Stimulated activated naive CD8-positive, alpha-beta T cell treated with anti-CD3 and anti-CD28 coated beads, Interleukin-15, Interleukin-2, amounts not matched to agents 100 U/mL and 50 U/mL, for 24 hours (primary cell): ENCODE measurements at regions not wholly inside any gene's neighbourhood (a gene's known extent, or its start where the extent isn't known, plus 50 kb on each side); places are given as distances from the start of the nearest gene placed in this dataset.
A peak's percentile ranks its signal among the peaks of the same experiment; 100 is the strongest.

Experiments used
- ATAC-seq: fragments of 150-1000 bp; cut with Tn5 transposase; one replicate; pipeline ENCODE4 v1.10.0; 2021
- DNase-seq: peaks from one replicate; pipeline ENCODE4 v3.0.0; 2021

GRCh38 chr10:62550173-62550572 lies 176.0 kb downstream of the ZNF365 start:
- DNase-seq (no peak), ATAC-seq (no peak)

- no peak for ATAC-seq
- no peak for DNase-seq
Observed at GRCh38 chr10:62554632-62555199, 180.5 kb downstream of the ZNF365 start.

DNA sequence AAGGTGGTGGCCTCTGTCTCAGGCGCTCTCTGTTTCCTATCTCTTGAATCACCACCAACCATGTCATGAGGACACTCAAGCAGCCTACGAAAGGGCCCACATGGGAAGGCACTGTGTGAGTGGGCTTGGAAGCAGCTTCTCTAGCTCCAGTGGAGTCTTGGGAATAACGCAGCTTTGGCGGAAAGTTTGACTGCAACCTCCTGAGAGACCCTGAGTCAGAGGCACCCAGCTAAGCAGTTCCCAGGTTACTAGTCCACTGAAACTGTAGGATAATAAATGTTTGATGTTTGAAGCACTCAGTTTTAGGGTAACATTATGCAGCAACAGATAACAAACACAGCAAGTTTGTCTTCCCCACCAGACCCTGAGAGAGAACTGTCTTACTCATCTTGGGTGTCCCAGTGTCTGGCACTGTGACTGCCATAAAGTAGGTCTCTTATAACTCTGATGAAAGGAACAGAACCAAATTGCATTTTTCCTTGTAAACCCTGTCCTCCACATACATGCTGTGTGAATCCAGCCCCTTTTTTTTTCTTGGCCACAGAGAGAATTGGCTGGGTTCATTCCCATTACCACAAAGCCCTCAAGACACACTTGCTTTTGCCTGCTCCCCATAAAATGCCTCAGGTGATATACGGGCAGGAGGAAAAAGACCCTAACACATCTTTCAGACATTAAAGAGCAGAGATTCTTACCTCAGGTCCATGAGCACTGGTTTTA lies 185.5 kb downstream of the ZNF365 start:
- ATAC-seq, result no peak
- DNase-seq, result no peak

- ATAC-seq, result no peak
- DNase-seq, result no peak
Observed at GRCh38 chr10:62560201-62560819, 186.1 kb downstream of the ZNF365 start.

DNA sequence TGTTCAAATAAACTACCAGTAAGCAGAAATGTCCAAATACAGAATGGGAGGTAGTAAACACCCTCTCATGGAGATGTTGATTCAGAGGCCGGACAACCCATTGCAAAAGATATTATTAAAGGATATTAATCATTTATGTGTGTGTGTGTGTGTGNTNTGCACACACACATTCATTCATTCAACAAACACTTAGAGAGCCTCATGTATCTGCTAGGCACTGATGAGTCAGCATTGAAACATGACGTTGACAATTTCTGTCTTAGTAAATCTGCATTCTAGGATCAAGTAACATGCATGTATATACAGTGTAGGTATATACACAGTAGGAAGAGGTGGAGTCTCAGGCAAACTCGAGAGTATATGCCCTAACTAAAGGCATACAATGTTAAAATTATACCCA lies 187.0 kb downstream of the ZNF365 start:
- ATAC-seq, result no peak
- DNase-seq, result no peak

- ATAC-seq (no peak), DNase-seq (no peak)
Observed at GRCh38 chr10:62562101-62562500, 187.9 kb downstream of the ZNF365 start.

DNA sequence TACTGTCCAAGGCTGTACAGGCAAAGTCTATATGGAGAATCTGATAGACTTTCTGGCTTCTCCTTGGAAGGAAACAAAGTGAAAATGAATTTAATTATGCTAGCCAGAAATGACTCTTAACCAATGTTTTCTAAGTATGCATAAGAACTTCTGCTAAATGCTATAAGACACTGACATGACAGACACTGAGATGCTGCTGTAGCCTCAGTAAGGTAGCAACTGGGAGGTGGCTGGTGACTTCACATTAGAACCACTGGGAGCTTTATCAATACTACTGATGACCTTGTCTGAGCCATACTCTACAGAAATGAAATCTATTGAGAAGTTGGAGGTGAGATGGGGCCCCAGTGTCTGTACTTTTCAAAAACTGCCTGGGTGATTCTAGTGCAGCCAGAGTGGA lies 188.6 kb downstream of the ZNF365 start:
- ATAC-seq, result peak; percentile 40
- DNase-seq, result no peak

DNA sequence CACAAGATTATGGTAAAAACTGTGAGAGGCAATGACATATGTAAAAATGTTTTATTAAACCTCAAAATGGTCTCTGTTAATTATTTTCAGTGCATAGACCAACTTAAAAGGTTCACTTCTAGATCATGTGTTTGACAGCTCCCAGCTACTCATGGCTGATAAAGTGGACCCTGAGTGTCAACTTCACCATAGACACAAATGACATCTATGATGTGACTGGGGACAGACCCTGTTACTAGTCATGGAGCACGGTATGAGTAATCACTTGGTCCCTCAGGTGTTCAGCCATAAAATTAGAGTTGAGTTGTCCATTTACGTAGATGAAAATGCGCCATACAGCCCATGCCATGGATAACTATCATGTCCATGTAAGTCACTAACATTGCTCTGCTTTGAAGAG lies 199.8 kb downstream of the ZNF365 start:
- no peak for ATAC-seq

GRCh38 chr10:62577076-62577475 lies 202.9 kb downstream of the ZNF365 start:
- ATAC-seq (no peak), DNase-seq (no peak)

More for the DNA sequence above, 199.8 kb downstream of the ZNF365 start:
- DNase-seq, result no peak

DNA sequence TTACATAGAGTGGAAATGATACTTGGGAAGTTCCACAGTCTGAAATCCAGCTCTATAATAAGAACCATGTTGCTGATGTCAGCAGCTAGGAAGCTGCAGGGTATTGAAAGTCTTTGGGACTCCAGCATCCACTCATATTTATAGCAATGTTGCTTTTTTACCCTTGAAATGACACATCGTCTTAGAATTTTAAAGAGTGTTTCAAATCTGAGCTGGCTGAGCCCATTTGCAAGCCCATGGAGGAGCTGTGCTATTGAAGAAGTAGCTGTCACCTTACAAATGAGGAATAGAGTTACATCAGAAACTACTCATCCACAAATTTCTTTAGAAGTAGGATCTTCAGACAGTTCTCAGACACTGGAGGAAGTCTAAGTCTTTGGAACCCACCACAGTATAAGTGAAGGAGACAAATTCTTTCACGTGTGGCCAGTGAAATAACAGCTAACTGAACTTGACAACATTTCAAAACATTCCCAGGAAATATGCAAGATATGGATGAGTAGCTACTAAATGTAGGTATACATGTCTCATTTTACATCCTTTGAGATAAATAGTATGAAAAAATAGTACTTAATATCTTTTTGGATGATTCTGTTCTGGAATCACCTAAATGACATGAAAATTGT lies 203.6 kb downstream of the ZNF365 start:
- ATAC-seq, result no peak
- no peak for DNase-seq

DNA sequence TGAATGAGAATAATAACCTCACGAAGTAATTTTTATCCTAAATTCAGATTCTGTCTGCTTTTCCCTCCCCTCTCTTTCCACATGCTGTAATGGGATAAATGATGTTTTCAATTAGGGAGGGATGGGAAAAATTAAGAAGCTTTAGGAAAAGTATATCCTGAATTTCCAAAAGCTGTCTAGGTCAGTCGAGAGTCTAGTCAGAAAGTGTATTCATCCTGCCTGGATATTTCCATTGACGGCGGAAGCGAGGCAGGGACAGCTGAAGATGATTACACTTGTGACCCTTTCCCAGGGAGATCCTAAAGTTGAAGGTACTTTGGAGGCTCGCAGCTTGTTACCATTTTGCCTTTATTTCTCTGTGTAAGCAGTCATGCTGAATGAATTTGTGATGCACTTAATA lies 204.1 kb downstream of the ZNF365 start:
- DNase-seq (no peak), ATAC-seq (no peak)

DNA sequence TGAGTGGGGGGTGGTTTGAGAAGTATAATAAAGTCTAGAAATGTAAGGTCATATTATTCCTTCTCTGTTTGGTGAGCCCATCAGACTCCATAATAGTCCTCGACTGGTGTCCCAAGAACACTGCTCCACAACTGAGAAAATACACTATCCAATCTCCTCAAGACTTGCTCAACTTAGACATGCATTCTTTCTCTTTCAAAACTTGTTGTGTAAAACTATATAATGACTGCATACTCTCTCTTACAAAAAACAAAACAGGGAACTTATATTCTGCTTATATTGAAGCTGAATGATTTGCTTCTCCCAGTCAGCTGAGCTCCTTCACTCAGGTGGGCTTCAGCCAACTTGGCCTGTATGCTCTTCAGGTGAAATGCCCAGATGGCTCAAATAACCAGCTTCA lies 204.7 kb downstream of the ZNF365 start:
- no peak for DNase-seq
- ATAC-seq, result no peak

DNA sequence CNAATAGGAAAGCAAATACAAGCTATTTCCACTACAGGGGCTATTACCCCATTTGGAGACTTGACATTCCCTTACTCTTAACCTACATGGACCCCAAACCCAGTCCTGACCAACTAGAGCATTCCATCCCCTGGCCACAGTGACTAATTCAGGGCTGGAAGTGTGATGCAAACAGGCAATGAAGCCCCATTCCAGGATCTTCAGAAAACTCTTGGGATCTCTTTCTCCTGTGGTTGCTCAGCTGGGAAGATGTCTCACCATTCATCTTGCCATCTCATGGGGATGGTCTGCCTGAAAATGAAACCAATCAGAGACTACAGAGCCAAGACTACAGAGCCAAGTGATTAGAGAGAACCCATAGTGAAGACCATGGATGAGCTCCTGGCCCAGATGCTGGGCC lies 206.2 kb downstream of the ZNF365 start:
- no peak for DNase-seq

GRCh38 chr10:62581351-62581750 lies 207.2 kb downstream of the ZNF365 start:
- no peak for ATAC-seq
- no peak for DNase-seq

More for the DNA sequence above, 206.2 kb downstream of the ZNF365 start:
- no peak for ATAC-seq

GRCh38 chr10:62582101-62582705 lies 208.0 kb downstream of the ZNF365 start:
- ATAC-seq, result no peak
- DNase-seq, result no peak

- DNase-seq, result no peak
- ATAC-seq, result no peak
Observed at GRCh38 chr10:62582804-62583208, 208.6 kb downstream of the ZNF365 start.

DNA sequence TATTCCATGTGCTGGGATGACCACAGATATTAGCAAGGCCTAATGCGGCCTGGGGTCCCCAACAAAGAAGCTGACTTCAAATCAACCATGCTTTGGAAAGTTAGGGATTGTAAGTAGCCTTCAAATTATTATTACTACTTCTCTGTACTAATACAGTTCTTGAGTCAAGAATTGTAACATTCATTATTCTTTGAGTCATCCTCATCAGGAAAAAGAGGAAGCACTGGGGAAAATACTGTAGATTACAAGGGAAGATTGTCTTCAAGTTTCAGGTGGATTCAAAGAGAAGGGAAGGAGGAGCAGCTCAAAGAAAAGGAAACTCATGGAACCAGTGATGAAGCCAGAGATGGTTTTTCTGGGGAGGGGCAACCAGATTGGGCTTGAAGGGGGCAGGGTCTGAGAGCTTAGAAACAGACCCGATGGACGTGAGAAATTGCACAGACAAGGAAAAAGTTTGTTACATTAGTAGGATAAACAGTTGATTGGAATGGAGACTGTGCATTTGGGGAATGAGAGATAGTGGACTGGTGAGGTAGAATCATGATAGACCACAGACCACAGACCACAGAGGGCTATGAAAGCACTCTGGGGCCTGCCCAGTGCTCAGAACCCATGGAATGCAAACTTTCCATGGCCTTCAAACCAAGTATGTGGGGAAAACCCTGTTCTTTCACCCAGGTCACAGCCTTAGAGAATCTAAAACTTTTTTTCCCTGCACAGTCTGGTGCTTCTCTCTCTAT lies 209.9 kb downstream of the ZNF365 start:
- peak; percentile 79 for ATAC-seq
- DNase-seq, result peak; percentile 31

- DNase-seq (no peak), ATAC-seq (no peak)
Observed at GRCh38 chr10:62584731-62585130, 210.6 kb downstream of the ZNF365 start.

- ATAC-seq (no peak), DNase-seq (no peak)
Observed at GRCh38 chr10:62585211-62585775, 211.1 kb downstream of the ZNF365 start.

GRCh38 chr10:62587011-62587410 lies 212.8 kb downstream of the ZNF365 start:
- DNase-seq (no peak), ATAC-seq (no peak)

DNA sequence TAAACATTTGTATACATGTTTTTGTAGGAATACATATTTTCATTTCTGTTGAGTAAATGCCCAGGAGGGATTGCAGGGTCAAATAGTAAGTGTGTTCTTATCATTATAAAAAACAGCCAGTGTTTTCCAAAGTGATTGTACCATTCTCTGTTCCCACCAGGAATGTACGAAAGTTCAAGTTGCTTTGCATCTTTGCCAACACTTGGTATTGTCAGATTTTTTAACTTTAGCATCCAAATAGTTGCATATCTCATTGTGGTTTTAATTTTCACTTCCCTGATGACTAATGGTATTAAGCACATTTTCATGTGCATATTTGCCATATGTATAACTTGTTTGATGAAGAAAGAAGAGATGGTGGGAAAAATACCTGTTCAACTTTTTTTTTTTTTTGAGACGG lies 213.9 kb downstream of the ZNF365 start:
- no peak for ATAC-seq
- no peak for DNase-seq

DNA sequence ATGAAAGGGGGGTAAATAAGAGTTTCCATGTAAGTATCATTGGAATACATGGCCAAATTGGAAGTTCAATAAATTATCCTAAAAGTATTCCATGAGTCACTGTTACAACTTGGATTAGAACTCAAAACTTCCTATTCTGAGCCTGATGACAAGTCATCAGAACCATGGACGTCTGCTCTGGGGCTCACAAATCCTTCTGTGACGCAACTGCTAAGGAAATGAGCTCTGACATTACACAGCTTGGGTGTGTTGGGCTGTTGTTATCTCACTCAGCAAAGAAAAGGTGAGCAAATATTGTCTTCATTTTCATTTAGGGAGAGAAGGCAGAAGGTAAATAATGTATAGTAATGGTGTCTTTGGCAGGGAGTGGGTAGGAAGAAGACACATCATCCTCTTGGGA lies 214.8 kb upstream of the ADO start:
- DNase-seq (no peak), ATAC-seq (no peak)
